DND-41 (cell line): ENCODE measurements at regions not wholly inside any gene's neighbourhood (a gene's known extent, or its start where the extent isn't known, plus 50 kb on each side); places are given as distances from the start of the nearest gene placed in this dataset.
"Not testable (repeated sequence)": the region's sequence is repeated elsewhere in the genome, so short reads cannot be mapped to it uniquely, and the experiment has no call there.

Experiments used
- ATAC-seq: fragments of 200-7000 bp; cut with Tn5 transposase; 3 replicates; pipeline ENCODE4 v1.9.1; 2021; ENCODE audit warnings: low read depth; ENCODE audit not compliant: insufficient read depth
- DNase-seq: peaks from one replicate; pipeline ENCODE4 v3.0.0-alpha.2; 2020
- H2AFZ ChIP-seq: 2 replicates; pipeline ENCODE4 v1.6.0; 2012; ENCODE audit warnings: low read depth, low read length
- H3K27ac ChIP-seq: 2 replicates; pipeline ENCODE4 v1.5.1; 2012; ENCODE audit warnings: low read length, inconsistent platforms
- H3K27me3 ChIP-seq: fragments of 200-600 bp; sonication (generic); 2 replicates; pipeline ENCODE4 v1.6.0; 2012; ENCODE audit warnings: low read length, mild to moderate bottlenecking, inconsistent platforms; ENCODE audit not compliant: insufficient read depth, poor library complexity
- H3K36me3 ChIP-seq: 2 replicates; pipeline ENCODE4 v1.5.1; 2012; ENCODE audit warnings: low read length, inconsistent platforms; ENCODE audit not compliant: insufficient read depth
- H3K4me1 ChIP-seq: 2 replicates; pipeline ENCODE4 v1.5.1; 2012; ENCODE audit warnings: mild to moderate bottlenecking, low read length; ENCODE audit not compliant: insufficient read depth
- H3K4me2 ChIP-seq: 2 replicates; pipeline ENCODE4 v1.6.0; 2012; ENCODE audit warnings: mild to moderate bottlenecking, moderate library complexity, low read length, inconsistent platforms; ENCODE audit not compliant: insufficient read depth
- H3K4me3 ChIP-seq, 2 experiments: fragments of 200-600 bp in 1 of 2; shearing (Covaris generic) in 1 of 2; 2 replicates each; pipeline ENCODE4 v1.5.1; 2012 to 2016; ENCODE audit warnings: inconsistent platforms in 2 of 2, low read length in 2 of 2, mild to moderate bottlenecking in 2 of 2, low read depth in 1 of 2, moderate library complexity in 1 of 2
- H3K79me2 ChIP-seq: 2 replicates; pipeline ENCODE4 v1.6.0; 2012; ENCODE audit warnings: low read length, inconsistent platforms; ENCODE audit not compliant: insufficient read depth
- H3K9ac ChIP-seq: 2 replicates; pipeline ENCODE4 v1.6.0; 2012; ENCODE audit warnings: low read depth, mild to moderate bottlenecking, inconsistent platforms, low read length, moderate library complexity
- H3K9me3 ChIP-seq: 2 replicates; pipeline ENCODE4 v1.5.1; 2012; ENCODE audit warnings: low read length, moderate library complexity, mild to moderate bottlenecking, inconsistent platforms; ENCODE audit not compliant: insufficient read depth, severe bottlenecking
- H4K20me1 ChIP-seq: 2 replicates; pipeline ENCODE4 v1.6.0; 2012; ENCODE audit warnings: low read length; ENCODE audit not compliant: insufficient read depth
- EZH2 ChIP-seq: IDR thresholded peaks from 3 replicates; pipeline ENCODE4 v1.6.1; 2012; ENCODE audit warnings: borderline replicate concordance, low read depth, mild to moderate bottlenecking, moderate library complexity, low read length, inconsistent platforms; ENCODE audit not compliant: severe bottlenecking
- TF ChIP-seq, protein P1 (sequence below): IDR thresholded peaks from 2 replicates; pipeline ENCODE4 v1.5.1; 2012; ENCODE audit warnings: borderline replicate concordance, low read length, moderate library complexity, mild to moderate bottlenecking; ENCODE audit not compliant: poor library complexity, severe bottlenecking; ENCODE audit errors: extremely low read depth

GRCh38 chr2:176902454-176902853, 310.1 kb upstream of the HNRNPA3 start:
- Histone ChIP-seq H3K79me2 (no peaks in the 10 kb centered on the region), H3K9ac (no peak overlapping the region), H3K4me1 (no peaks in the 10 kb centered on the region), H3K27me3 (peaks cover 9% of the 10 kb centered on the region), H3K27ac (no peak overlapping the region), H3K36me3 (no peaks in the 10 kb centered on the region), H3K4me3 (no peak overlapping the region), H3K9me3 (no peaks in the 10 kb centered on the region), H4K20me1 (no peaks in the 10 kb centered on the region), H2AFZ (no peak overlapping the region), H3K4me2 (no peak overlapping the region)
- no peak for TF ChIP-seq EZH2
- TF ChIP-seq, protein P1, sequence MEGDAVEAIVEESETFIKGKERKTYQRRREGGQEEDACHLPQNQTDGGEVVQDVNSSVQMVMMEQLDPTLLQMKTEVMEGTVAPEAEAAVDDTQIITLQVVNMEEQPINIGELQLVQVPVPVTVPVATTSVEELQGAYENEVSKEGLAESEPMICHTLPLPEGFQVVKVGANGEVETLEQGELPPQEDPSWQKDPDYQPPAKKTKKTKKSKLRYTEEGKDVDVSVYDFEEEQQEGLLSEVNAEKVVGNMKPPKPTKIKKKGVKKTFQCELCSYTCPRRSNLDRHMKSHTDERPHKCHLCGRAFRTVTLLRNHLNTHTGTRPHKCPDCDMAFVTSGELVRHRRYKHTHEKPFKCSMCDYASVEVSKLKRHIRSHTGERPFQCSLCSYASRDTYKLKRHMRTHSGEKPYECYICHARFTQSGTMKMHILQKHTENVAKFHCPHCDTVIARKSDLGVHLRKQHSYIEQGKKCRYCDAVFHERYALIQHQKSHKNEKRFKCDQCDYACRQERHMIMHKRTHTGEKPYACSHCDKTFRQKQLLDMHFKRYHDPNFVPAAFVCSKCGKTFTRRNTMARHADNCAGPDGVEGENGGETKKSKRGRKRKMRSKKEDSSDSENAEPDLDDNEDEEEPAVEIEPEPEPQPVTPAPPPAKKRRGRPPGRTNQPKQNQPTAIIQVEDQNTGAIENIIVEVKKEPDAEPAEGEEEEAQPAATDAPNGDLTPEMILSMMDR = no peak
- no peak for ATAC-seq
- no peak for DNase-seq

GRCh38 chr2:176904053-176904452, 308.5 kb upstream of the HNRNPA3 start:
- H3K27ac ChIP-seq, H3K79me2 ChIP-seq, H3K4me2 ChIP-seq, H3K4me1 ChIP-seq, DNase-seq, H4K20me1 ChIP-seq, H3K4me3 ChIP-seq, H2AFZ ChIP-seq, H3K9ac ChIP-seq, H3K9me3 ChIP-seq, ATAC-seq, H3K36me3 ChIP-seq: not testable (repeated sequence)
- peaks cover 12% of the 10 kb centered on the region for H3K27me3 ChIP-seq

- Histone ChIP-seq H3K79me2 (no peaks in the 10 kb centered on the region), H3K36me3 (no peaks in the 10 kb centered on the region), H3K27ac (no peak overlapping the region), H3K4me3 (no peak overlapping the region), H3K9ac (no peak overlapping the region), H3K4me1 (no peaks in the 10 kb centered on the region), H4K20me1 (no peaks in the 10 kb centered on the region), H3K4me2 (no peak overlapping the region), H2AFZ (no peak overlapping the region), H3K27me3 (peaks cover 23% of the 10 kb centered on the region), H3K9me3 (no peaks in the 10 kb centered on the region)
- ATAC-seq (no peak), DNase-seq (no peak)
- TF ChIP-seq, protein P1 = no peak
- no peak for TF ChIP-seq EZH2
Observed at GRCh38 chr2:176907341-176907740, 305.3 kb upstream of the HNRNPA3 start.

GRCh38 chr2:176910828-176911227, 301.8 kb upstream of the HNRNPA3 start:
- no peak for TF ChIP-seq EZH2
- TF ChIP-seq, protein P1 = no peak
- Histone ChIP-seq H3K9me3 (no peaks in the 10 kb centered on the region), H3K4me1 (no peaks in the 10 kb centered on the region), H3K9ac (no peak overlapping the region), H3K36me3 (no peaks in the 10 kb centered on the region), H3K27ac (no peak overlapping the region), H3K27me3 (peaks cover 23% of the 10 kb centered on the region), H3K79me2 (no peaks in the 10 kb centered on the region), H2AFZ (no peak overlapping the region), H4K20me1 (no peaks in the 10 kb centered on the region), H3K4me2 (no peak overlapping the region), H3K4me3 (no peak overlapping the region)
- DNase-seq = no peak
- ATAC-seq = no peak
